ENCODE measurements at regions not wholly inside any gene's neighbourhood (a gene's known extent, or its start where the extent isn't known, plus 50 kb on each side); places are given as distances from the start of the nearest gene placed in this dataset.

DNA sequence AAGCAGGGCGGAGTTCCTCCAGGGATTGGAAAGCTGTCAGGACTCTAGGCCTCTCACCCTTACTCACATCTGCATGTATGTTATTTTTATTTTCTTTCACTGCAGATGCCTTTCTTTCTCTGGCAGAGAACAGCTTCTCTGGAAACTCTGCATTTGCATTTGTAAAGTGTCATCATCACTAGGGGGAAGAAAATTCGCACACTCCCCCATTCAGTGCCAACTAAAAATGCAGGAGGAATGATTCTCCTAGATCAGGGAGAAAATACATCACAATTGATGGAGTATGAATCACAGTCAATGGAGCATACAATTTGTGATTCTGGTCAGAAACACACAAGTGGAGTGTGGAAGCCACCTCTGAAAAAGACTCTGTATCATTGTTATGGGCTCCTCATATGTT is 351.4 kb upstream of the FTMT start:
- TF ChIP-seq GABPA (IDR thresholded peaks at IDR 0.05; ENCODE audit: low read depth), result no peak
- TF ChIP-seq FOSL2 (IDR thresholded peaks at IDR 0.05; ENCODE audit: borderline replicate concordance, low read depth), result no peak
- no peak for TF ChIP-seq EZH2phosphoT487 (IDR thresholded peaks at IDR 0.05; ENCODE audit: borderline replicate concordance, low read depth)
- TF ChIP-seq RXRA (IDR thresholded peaks at IDR 0.05; ENCODE audit: borderline replicate concordance, low read depth), result no peak
- no peak for TF ChIP-seq SMC3 (IDR thresholded peaks at IDR 0.05; ENCODE audit: low read depth, low read length)
- TF ChIP-seq, protein P1, sequence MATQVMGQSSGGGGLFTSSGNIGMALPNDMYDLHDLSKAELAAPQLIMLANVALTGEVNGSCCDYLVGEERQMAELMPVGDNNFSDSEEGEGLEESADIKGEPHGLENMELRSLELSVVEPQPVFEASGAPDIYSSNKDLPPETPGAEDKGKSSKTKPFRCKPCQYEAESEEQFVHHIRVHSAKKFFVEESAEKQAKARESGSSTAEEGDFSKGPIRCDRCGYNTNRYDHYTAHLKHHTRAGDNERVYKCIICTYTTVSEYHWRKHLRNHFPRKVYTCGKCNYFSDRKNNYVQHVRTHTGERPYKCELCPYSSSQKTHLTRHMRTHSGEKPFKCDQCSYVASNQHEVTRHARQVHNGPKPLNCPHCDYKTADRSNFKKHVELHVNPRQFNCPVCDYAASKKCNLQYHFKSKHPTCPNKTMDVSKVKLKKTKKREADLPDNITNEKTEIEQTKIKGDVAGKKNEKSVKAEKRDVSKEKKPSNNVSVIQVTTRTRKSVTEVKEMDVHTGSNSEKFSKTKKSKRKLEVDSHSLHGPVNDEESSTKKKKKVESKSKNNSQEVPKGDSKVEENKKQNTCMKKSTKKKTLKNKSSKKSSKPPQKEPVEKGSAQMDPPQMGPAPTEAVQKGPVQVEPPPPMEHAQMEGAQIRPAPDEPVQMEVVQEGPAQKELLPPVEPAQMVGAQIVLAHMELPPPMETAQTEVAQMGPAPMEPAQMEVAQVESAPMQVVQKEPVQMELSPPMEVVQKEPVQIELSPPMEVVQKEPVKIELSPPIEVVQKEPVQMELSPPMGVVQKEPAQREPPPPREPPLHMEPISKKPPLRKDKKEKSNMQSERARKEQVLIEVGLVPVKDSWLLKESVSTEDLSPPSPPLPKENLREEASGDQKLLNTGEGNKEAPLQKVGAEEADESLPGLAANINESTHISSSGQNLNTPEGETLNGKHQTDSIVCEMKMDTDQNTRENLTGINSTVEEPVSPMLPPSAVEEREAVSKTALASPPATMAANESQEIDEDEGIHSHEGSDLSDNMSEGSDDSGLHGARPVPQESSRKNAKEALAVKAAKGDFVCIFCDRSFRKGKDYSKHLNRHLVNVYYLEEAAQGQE (IDR thresholded peaks at IDR 0.05; ENCODE audit: low read depth, low read length), result no peak
- no peak for TF ChIP-seq YY1 (IDR thresholded peaks at IDR 0.05; ENCODE audit: low read depth)
- TF ChIP-seq POLR2AphosphoS5 (IDR thresholded peaks at IDR 0.05; ENCODE audit: low read depth, low read length), result no peak
- no peak for TF ChIP-seq TCF12 (IDR thresholded peaks at IDR 0.05)
- no peak for TF ChIP-seq FOXM1 (IDR thresholded peaks at IDR 0.05; ENCODE audit: low read depth)
- TF ChIP-seq TAF1 (IDR thresholded peaks at IDR 0.05; ENCODE audit: borderline replicate concordance, low read depth, low read length), result no peak
- no peak for TF ChIP-seq FOXJ3 (CRISPR knock-in tag; IDR thresholded peaks at IDR 0.05)
- TF ChIP-seq MXI1 (IDR thresholded peaks at IDR 0.05; ENCODE audit: low read depth, low read length), result no peak
- TF ChIP-seq, protein P2, sequence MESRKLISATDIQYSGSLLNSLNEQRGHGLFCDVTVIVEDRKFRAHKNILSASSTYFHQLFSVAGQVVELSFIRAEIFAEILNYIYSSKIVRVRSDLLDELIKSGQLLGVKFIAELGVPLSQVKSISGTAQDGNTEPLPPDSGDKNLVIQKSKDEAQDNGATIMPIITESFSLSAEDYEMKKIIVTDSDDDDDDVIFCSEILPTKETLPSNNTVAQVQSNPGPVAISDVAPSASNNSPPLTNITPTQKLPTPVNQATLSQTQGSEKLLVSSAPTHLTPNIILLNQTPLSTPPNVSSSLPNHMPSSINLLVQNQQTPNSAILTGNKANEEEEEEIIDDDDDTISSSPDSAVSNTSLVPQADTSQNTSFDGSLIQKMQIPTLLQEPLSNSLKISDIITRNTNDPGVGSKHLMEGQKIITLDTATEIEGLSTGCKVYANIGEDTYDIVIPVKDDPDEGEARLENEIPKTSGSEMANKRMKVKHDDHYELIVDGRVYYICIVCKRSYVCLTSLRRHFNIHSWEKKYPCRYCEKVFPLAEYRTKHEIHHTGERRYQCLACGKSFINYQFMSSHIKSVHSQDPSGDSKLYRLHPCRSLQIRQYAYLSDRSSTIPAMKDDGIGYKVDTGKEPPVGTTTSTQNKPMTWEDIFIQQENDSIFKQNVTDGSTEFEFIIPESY (IDR thresholded peaks at IDR 0.05; ENCODE audit: borderline replicate concordance, low read depth), result no peak
- TF ChIP-seq RFX5 (IDR thresholded peaks at IDR 0.05; ENCODE audit: low read length), result no peak
- TF ChIP-seq, protein P3, sequence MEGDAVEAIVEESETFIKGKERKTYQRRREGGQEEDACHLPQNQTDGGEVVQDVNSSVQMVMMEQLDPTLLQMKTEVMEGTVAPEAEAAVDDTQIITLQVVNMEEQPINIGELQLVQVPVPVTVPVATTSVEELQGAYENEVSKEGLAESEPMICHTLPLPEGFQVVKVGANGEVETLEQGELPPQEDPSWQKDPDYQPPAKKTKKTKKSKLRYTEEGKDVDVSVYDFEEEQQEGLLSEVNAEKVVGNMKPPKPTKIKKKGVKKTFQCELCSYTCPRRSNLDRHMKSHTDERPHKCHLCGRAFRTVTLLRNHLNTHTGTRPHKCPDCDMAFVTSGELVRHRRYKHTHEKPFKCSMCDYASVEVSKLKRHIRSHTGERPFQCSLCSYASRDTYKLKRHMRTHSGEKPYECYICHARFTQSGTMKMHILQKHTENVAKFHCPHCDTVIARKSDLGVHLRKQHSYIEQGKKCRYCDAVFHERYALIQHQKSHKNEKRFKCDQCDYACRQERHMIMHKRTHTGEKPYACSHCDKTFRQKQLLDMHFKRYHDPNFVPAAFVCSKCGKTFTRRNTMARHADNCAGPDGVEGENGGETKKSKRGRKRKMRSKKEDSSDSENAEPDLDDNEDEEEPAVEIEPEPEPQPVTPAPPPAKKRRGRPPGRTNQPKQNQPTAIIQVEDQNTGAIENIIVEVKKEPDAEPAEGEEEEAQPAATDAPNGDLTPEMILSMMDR (IDR thresholded peaks at IDR 0.05), result no peak
- no peak for TF ChIP-seq CHD2 (IDR thresholded peaks at IDR 0.05; ENCODE audit: low read length, partially characterized antibody)
- TF ChIP-seq GATA2 (CRISPR knock-in tag; IDR thresholded peaks at IDR 0.05), result no peak
- no peaks in the 10 kb centered on the region for H3K36me3 ChIP-seq (replicated peaks in 1 of 2; ENCODE audit: control insufficient read depth in 1 of 2, insufficient read depth in 2 of 2, low read length in 1 of 2)

More for the DNA sequence above, 351.4 kb upstream of the FTMT start:
- Histone ChIP-seq H4K20me1 (ENCODE audit: insufficient read depth) (no peaks in the 10 kb centered on the region), H3K79me2 (ENCODE audit: insufficient read depth) (no peaks in the 10 kb centered on the region), H3K9me3 (no peaks in the 10 kb centered on the region), H3K27ac (ENCODE audit: low read depth in 2 of 2, low read length in 1 of 2) (no peak overlapping the region), H3K9ac (no peak overlapping the region), H3K27me3 (ENCODE audit: insufficient read depth) (no peaks in the 10 kb centered on the region), H3K4me1 (ENCODE audit: control insufficient read depth in 1 of 2, insufficient read depth in 2 of 2, low read depth in 1 of 2, low read length in 1 of 2) (peaks cover 0 to 4% of the 10 kb centered on the region in 2 experiments; a peak in 2 of 4 replicates), H3K9me2 (no peaks in the 10 kb centered on the region), H3F3A (replicated peaks; ENCODE audit: insufficient read depth) (no peaks in the 10 kb centered on the region), H3K4me2 (no peak overlapping the region), H3K4me3 (ENCODE audit: low read depth in 2 of 2, low read length in 1 of 2) (no peak overlapping the region), H2AFZ (ENCODE audit: low read depth) (no peak overlapping the region)
- 98% methylated on average over 2 of the region's 2 CpGs for WGBS (ENCODE audit: low lambda C conversion rate)
- ChIA-PET POLR2A (no interaction called here), CTCF (interaction anchor here (0.8 kb wide), 1 partner anchor 450 kb away, joined by 3 read pairs; no protein-coding TSS in a partner anchor)
- DNase-seq, result no peak

Data from SK-N-SH (cell line).